ENCODE measurements at regions not wholly inside any gene's neighbourhood (a gene's known extent, or its start where the extent isn't known, plus 50 kb on each side); places are given as distances from the start of the nearest gene placed in this dataset.

DNA sequence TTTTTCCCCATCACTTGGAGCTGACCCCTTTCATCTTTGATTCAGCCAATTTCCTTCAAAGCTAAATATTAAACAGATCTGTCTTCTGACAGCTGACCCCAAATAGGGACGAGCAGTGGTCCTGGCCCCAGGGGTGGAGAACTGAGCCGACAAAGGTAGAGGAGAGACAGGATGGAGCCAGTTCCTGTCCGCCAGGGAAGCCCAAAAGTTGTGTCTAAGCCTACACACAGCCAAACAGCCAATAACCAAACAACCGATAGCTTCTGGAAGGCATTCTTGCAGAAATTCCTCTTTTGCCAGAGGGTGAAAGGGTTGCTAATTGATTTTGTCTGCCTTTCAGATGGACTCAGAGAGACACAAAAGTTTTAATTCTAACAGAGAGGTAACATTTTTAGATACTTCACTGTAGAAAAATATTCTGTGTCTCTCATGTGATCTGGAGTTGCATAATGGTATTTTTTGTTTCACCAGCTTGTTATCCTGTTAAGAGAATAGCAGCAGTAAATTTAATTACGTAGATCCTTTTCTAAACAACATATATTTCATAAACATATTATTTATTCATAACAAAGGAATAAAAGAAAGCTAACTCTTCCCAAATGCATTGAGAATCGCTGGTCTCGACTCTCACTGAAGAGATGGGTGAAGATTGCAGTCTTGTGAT, 161.7 kb upstream of the LYZL1 start:
- TF ChIP-seq CTCF (IDR thresholded peaks at IDR 0.05): no peak
- no peak for TF ChIP-seq POLR2A (IDR thresholded peaks at IDR 0.05)
- TF ChIP-seq POLR2AphosphoS5 (IDR thresholded peaks at IDR 0.05): no peak
